HG02642 (cell line): ENCODE measurements at regions not wholly inside any gene's neighbourhood (a gene's known extent, or its start where the extent isn't known, plus 50 kb on each side); places are given as distances from the start of the nearest gene placed in this dataset.

Experiments used
- ATAC-seq: cut with Tn5 transposase; IDR thresholded peaks from one replicate; pipeline ENCODE4 v1.9.1; 2021; ENCODE audit warnings: mild to moderate bottlenecking; ENCODE audit not compliant: unreplicated experiment, poor library complexity

DNA sequence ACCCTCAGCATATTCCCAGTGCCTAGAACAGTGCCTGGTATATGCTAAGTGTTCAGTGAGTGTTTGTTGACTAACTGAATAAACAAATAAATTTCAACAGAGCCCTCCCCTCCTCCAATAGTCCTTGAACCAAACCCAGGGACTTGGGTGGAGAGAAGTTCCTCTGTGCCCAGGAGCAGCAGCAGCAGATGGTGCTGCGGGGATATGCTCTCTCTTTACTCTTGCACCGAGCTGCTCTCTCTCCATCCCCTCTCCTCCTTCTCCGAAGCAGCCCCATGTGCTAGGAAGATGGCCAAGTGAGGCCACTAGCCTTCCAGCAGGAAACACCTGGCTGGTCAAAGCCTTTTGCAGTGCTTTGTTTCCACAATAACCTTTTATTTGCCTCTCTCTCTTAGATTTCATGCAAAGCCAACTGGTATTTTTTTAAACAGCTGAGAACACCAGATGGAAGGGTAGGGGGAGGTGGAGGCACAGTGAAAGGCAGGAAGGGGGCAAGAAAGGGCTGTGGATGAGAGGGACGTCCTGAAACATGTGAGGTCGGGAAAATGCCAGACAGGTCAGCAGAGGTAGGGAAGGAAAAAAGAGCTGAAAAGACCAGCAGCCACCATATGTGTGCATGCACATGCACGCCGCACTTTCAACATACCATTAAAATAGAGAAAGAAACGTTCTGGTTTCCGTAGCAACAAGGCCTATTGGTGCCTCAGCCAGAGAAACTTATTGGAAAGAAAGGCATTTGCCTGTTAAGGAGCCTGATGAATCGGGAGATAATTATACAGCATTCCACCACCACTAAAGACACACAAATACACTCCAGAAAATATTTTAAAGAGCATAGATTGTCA is 78.9 kb downstream of the EMP1 start:
- ATAC-seq: no peak

GRCh38 chr12:13273850-13274249 is 77.3 kb downstream of the EMP1 start:
- ATAC-seq: no peak

GRCh38 chr12:13273097-13273496 is 76.6 kb downstream of the EMP1 start:
- no peak for ATAC-seq

DNA sequence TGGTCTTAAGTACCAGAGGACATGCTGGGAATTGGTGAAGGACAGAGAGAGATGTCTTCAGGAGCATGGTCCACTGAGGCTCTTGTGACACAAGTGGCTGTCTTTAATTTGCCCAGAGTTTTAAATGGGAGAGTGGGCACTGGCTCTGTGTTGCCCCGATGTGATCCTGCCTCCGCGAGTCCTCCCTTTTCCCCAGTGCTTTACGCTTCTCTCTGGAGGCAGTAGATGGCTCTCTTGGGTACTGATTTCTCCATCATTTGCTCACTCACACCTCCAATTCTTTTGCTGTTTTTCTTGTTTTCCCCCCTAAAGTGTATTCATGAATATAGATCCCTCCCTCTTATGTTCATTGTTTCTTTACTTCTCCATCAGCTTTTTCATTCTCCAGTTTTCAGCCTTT is 74.3 kb downstream of the EMP1 start:
- no peak for ATAC-seq
